H9 (cell line): ENCODE measurements at regions not wholly inside any gene's neighbourhood (a gene's known extent, or its start where the extent isn't known, plus 50 kb on each side); places are given as distances from the start of the nearest gene placed in this dataset.

Source experiments
- DNase-seq: peaks from one replicate; pipeline ENCODE4 v3.0.0-alpha.2; 2017
- H2AFZ ChIP-seq: one replicate; pipeline ENCODE4 v1.6.1; 2013; ENCODE audit warnings: mild to moderate bottlenecking, low read length, control low read depth, moderate library complexity
- H2AK5ac ChIP-seq: 2 replicates; pipeline ENCODE4 v1.6.1; 2013; ENCODE audit warnings: low read length, control low read depth, mixed read lengths; ENCODE audit not compliant: insufficient read length
- H2BK120ac ChIP-seq: one replicate; pipeline ENCODE4 v1.6.1; 2013; ENCODE audit warnings: low read depth, mild to moderate bottlenecking, low read length, control low read depth, inconsistent platforms; ENCODE audit not compliant: poor library complexity, severe bottlenecking
- H2BK12ac ChIP-seq: 2 replicates; pipeline ENCODE4 v1.6.1; 2013; ENCODE audit warnings: low read length, control low read depth, mixed read lengths, low read depth; ENCODE audit not compliant: insufficient read length
- H2BK15ac ChIP-seq: 2 replicates; pipeline ENCODE4 v1.6.1; 2013; ENCODE audit warnings: low read depth, low read length, control low read depth
- H2BK20ac ChIP-seq: one replicate; pipeline ENCODE4 v1.6.1; 2013; ENCODE audit warnings: low read depth, mild to moderate bottlenecking, low read length, control low read depth, inconsistent platforms; ENCODE audit not compliant: poor library complexity, severe bottlenecking
- H2BK5ac ChIP-seq: 2 replicates; pipeline ENCODE4 v1.6.1; 2013; ENCODE audit warnings: low read length, control low read depth, mixed read lengths; ENCODE audit not compliant: insufficient read length
- H3K14ac ChIP-seq: 2 replicates; pipeline ENCODE4 v1.6.1; 2013; ENCODE audit warnings: low read length, control low read depth; ENCODE audit not compliant: insufficient read depth
- H3K18ac ChIP-seq: 2 replicates; pipeline ENCODE4 v1.6.1; 2013; ENCODE audit warnings: low read depth, mild to moderate bottlenecking, mixed read lengths, low read length, control low read depth; ENCODE audit not compliant: insufficient read length
- H3K23ac ChIP-seq: 2 replicates; pipeline ENCODE4 v1.6.1; 2013; ENCODE audit warnings: low read length, control low read depth, mixed read lengths, low read depth; ENCODE audit not compliant: insufficient read length
- H3K23me2 ChIP-seq: 2 replicates; pipeline ENCODE4 v1.6.1; 2013; ENCODE audit warnings: low read depth, mild to moderate bottlenecking, mixed read lengths, low read length, control low read depth; ENCODE audit not compliant: insufficient read length, poor library complexity, severe bottlenecking
- H3K27ac ChIP-seq: 2 replicates; pipeline ENCODE4 v1.5.1; 2013; ENCODE audit warnings: low read length, control low read depth, mixed read lengths, low read depth; ENCODE audit not compliant: insufficient read length
- H3K27me3 ChIP-seq: 2 replicates; pipeline ENCODE4 v1.6.1; 2013; ENCODE audit warnings: low read length, control low read depth, inconsistent platforms; ENCODE audit not compliant: insufficient read depth
- H3K4ac ChIP-seq: 2 replicates; pipeline ENCODE4 v1.6.1; 2013; ENCODE audit warnings: low read depth, mild to moderate bottlenecking, control low read depth, inconsistent platforms, low read length, moderate library complexity
- H3K4me1 ChIP-seq: 2 replicates; pipeline ENCODE4 v1.6.1; 2013; ENCODE audit warnings: low read length, control low read depth, inconsistent platforms; ENCODE audit not compliant: insufficient read depth
- H3K4me2 ChIP-seq: 2 replicates; pipeline ENCODE4 v1.6.1; 2013; ENCODE audit warnings: low read length, control low read depth, mixed read lengths; ENCODE audit not compliant: insufficient read length, insufficient read depth
- H3K56ac ChIP-seq: 2 replicates; pipeline ENCODE4 v1.6.1; 2013; ENCODE audit warnings: low read depth, mild to moderate bottlenecking, mixed read lengths, low read length, control low read depth; ENCODE audit not compliant: insufficient read length
- H3K79me1 ChIP-seq: 2 replicates; pipeline ENCODE4 v1.6.1; 2013; ENCODE audit warnings: low read depth, mild to moderate bottlenecking, moderate library complexity, low read length, control low read depth, inconsistent platforms; ENCODE audit not compliant: insufficient read depth, poor library complexity, severe bottlenecking
- H3K79me2 ChIP-seq: 2 replicates; pipeline ENCODE4 v1.6.1; 2013; ENCODE audit warnings: low read length, control low read depth, inconsistent platforms; ENCODE audit not compliant: insufficient read depth
- H3K9ac ChIP-seq: 2 replicates; pipeline ENCODE4 v1.6.1; 2013; ENCODE audit warnings: low read length, control low read depth, mixed read lengths; ENCODE audit not compliant: insufficient read length; ENCODE audit errors: extremely low read depth
- H3K9me3 ChIP-seq: one replicate; pipeline ENCODE4 v1.6.1; 2013; ENCODE audit warnings: low read depth, low read length, inconsistent platforms; ENCODE audit not compliant: control insufficient read depth
- H3T11ph ChIP-seq: one replicate; pipeline ENCODE4 v1.6.1; 2013; ENCODE audit warnings: mild to moderate bottlenecking, low read length, control low read depth, inconsistent platforms
- H4K20me1 ChIP-seq: one replicate; pipeline ENCODE4 v1.6.1; 2013; ENCODE audit not compliant: control insufficient read depth, insufficient read length, insufficient read depth
- H4K5ac ChIP-seq: 2 replicates; pipeline ENCODE4 v1.6.1; 2013; ENCODE audit warnings: low read depth, mild to moderate bottlenecking, mixed read lengths, low read length, control low read depth; ENCODE audit not compliant: insufficient read length
- H4K8ac ChIP-seq: replicated peaks from 2 replicates; pipeline ENCODE4 v1.6.1; 2013; ENCODE audit warnings: low read length, control low read depth, mixed read lengths, low read depth; ENCODE audit not compliant: insufficient read length
- H4K91ac ChIP-seq: 2 replicates; pipeline ENCODE4 v1.6.1; 2013; ENCODE audit warnings: low read depth, mild to moderate bottlenecking, moderate library complexity, mixed read lengths, low read length, control low read depth; ENCODE audit not compliant: insufficient read length
- H3K27ac Mint-ChIP-seq, 3 experiments: 2 replicates in 2 of 3; 3 replicates in 1 of 3; pipeline ENCODE4 v1.8.0; 2020 to 2021; ENCODE audit warnings: mixed read lengths in 3 of 3, mild to moderate bottlenecking in 1 of 3, moderate library complexity in 1 of 3
- H3K27me3 Mint-ChIP-seq: 2 replicates; pipeline ENCODE4 v1.8.0; 2021; ENCODE audit warnings: low read depth, mild to moderate bottlenecking, moderate library complexity, mixed read lengths
- H3K36me3 Mint-ChIP-seq, 3 experiments: 2 replicates in 2 of 3; 3 replicates in 1 of 3; pipeline ENCODE4 v1.8.0; 2020 to 2021; ENCODE audit warnings: low read depth in 3 of 3, mixed read lengths in 3 of 3; ENCODE audit not compliant: insufficient read depth in 1 of 3
- H3K4me1 Mint-ChIP-seq, 2 experiments: 2 replicates each; pipeline ENCODE4 v1.8.0; 2020; ENCODE audit warnings: mixed read lengths in 2 of 2
- H3K4me3 Mint-ChIP-seq, 2 experiments: 2 replicates in 1 of 2; 3 replicates in 1 of 2; pipeline ENCODE4 v1.8.0; 2020 to 2021; ENCODE audit warnings: mild to moderate bottlenecking in 2 of 2, mixed read lengths in 2 of 2, moderate library complexity in 1 of 2
- H3K9me3 Mint-ChIP-seq, 2 experiments: 2 replicates in 1 of 2; 3 replicates in 1 of 2; pipeline ENCODE4 v1.8.0; 2020; ENCODE audit warnings: mild to moderate bottlenecking in 2 of 2, mixed read lengths in 2 of 2, moderate library complexity in 1 of 2
- CTCF ChIP-seq: fragments of 200-600 bp; sonication (generic); conservative IDR thresholded peaks from 3 replicates; pipeline ENCODE4 v1.8.0; 2021; ENCODE audit warnings: antibody characterized with exemption, mild to moderate bottlenecking
- WGBS: extraction: QIAGEN DNeasy Blood & Tissue Kit; methylation state at CpG from one replicate; pipeline ENCODE4 v1.1.7; 2013; ENCODE audit warnings: missing lambda C conversion rate, low lambda C conversion rate, mixed read lengths; ENCODE audit not compliant: insufficient read length; ENCODE audit errors: extremely low coverage; 5-methylcytosine and 5-hydroxymethylcytosine counted together

- H3K18ac ChIP-seq = no peak overlapping the region
- H2BK120ac ChIP-seq = no peak overlapping the region
- Mint-ChIP-seq H3K4me3 (no peak overlapping the region), H3K27ac (no peak overlapping the region), H3K27me3 (peaks cover 61% of the 10 kb centered on the region), H3K4me1 (peaks cover 8 to 12% of the 10 kb centered on the region in 2 experiments; a peak in 3 of 4 replicates), H3K9me3 (peaks cover 3 to 7% of the 10 kb centered on the region in 2 experiments; a peak in 3 of 5 replicates), H3K36me3 (peaks cover 0 to 2% (median 0%) of the 10 kb centered on the region in 3 experiments; a peak in 2 of 7 replicates)
- H2BK5ac ChIP-seq = no peak overlapping the region
- no peak for TF ChIP-seq CTCF
- H3K4ac ChIP-seq = no peak overlapping the region
- no peak for DNase-seq
- no peak overlapping the region for H3K23ac ChIP-seq
- no peaks in the 10 kb centered on the region for H3K79me1 ChIP-seq
- H2AFZ ChIP-seq = no peak overlapping the region
- no peak overlapping the region for H3K27ac ChIP-seq
- H4K91ac ChIP-seq = no peak overlapping the region
- no peak overlapping the region for H4K5ac ChIP-seq
- no peak overlapping the region for H3K14ac ChIP-seq
- no peaks in the 10 kb centered on the region for H4K20me1 ChIP-seq
- no peak overlapping the region for H2BK15ac ChIP-seq
- H3T11ph ChIP-seq = no peak overlapping the region
- H3K79me2 ChIP-seq = no peaks in the 10 kb centered on the region
- no CpG with 5 or more reads among the region's 4 CpGs for WGBS
- no peak overlapping the region for H4K8ac ChIP-seq
- H3K9ac ChIP-seq = no peak overlapping the region
- peaks cover 2% of the 10 kb centered on the region; the same call in 1 of the 2 replicates for H3K27me3 ChIP-seq
- H2BK12ac ChIP-seq = no peak overlapping the region
- no peak overlapping the region for H3K56ac ChIP-seq
- H3K4me2 ChIP-seq = no peak overlapping the region
- no peaks in the 10 kb centered on the region for H3K23me2 ChIP-seq
- H2BK20ac ChIP-seq = no peak overlapping the region
- no peaks in the 10 kb centered on the region for H3K4me1 ChIP-seq
- H3K9me3 ChIP-seq = no peaks in the 10 kb centered on the region
- no peak overlapping the region for H2AK5ac ChIP-seq
Observed at GRCh38 chr3:14600075-14600474, 51.5 kb upstream of the CCDC174 start.
